OCI-LY3 (cell line): ENCODE measurements at regions not wholly inside any gene's neighbourhood (a gene's known extent, or its start where the extent isn't known, plus 50 kb on each side); places are given as distances from the start of the nearest gene placed in this dataset.

Source experiments
- CTCF ChIP-seq: fragments of 200-600, 300-600 bp; sonication (generic); IDR thresholded peaks from 2 replicates; pipeline ENCODE4 v1.5.1; 2014; ENCODE audit warnings: antibody characterized with exemption, low read length, low read depth
- EZH2phosphoT487 ChIP-seq: fragments of 200-600 bp; shearing (Covaris generic); IDR thresholded peaks from 2 replicates; pipeline ENCODE4 v1.6.1; 2018; ENCODE audit warnings: antibody characterized with exemption, mixed run types, low read depth

GRCh38 chr2:187924293-187924692 lies 367.4 kb upstream of the GULP1 start:
- TF ChIP-seq CTCF (no peak), EZH2phosphoT487 (no peak)
